IMR-90 (cell line): ENCODE measurements at regions not wholly inside any gene's neighbourhood (a gene's known extent, or its start where the extent isn't known, plus 50 kb on each side); places are given as distances from the start of the nearest gene placed in this dataset.

Experiments used
- ATAC-seq: fragments of 200-7000 bp; cut with Tn5 transposase; 2 replicates; pipeline ENCODE4 v1.9.1; 2020; ENCODE audit warnings: low read depth, mild to moderate bottlenecking, moderate library complexity
- BruUV-seq: library from RNA; stranded (reverse); fragments of 400-500 nt; replicated peaks from 2 replicates; lab custom pipeline; 2021; lab: Mats Ljungman, UMichigan
- CTCF ChIA-PET: fragments of 300-600 bp; formaldehyde crosslinking; extraction: SDS; loops from one replicate; lab custom pipeline; 2021; ENCODE audit warnings: antibody characterized with exemption; lab: Yijun Ruan, JAX
- POLR2A ChIA-PET: fragments of 300-600 bp; sonication (Branson Sonifier 250); formaldehyde crosslinking; loops from one replicate; lab custom pipeline; 2022; ENCODE audit warnings: antibody characterized with exemption; ENCODE audit not compliant: unreplicated experiment; lab: Charles Lee
- DNase-seq: peaks from one replicate; pipeline ENCODE4 v3.0.0; 2013
- H2AFZ ChIP-seq: replicated peaks from 2 replicates; pipeline ENCODE3; 2013; ENCODE audit warnings: low read length, mild to moderate bottlenecking; ENCODE audit not compliant: poor library complexity
- H2AK5ac ChIP-seq: 2 replicates; pipeline ENCODE4 v1.6.1; 2013; ENCODE audit warnings: low read depth, low read length, inconsistent platforms
- H2AK9ac ChIP-seq: replicated peaks from 2 replicates; pipeline ENCODE3; 2013; ENCODE audit warnings: mild to moderate bottlenecking, low read depth, low read length, moderate library complexity; ENCODE audit not compliant: poor library complexity
- H2BK120ac ChIP-seq: 2 replicates; pipeline ENCODE4 v1.6.1; 2013; ENCODE audit warnings: low read depth, low read length, inconsistent platforms
- H2BK15ac ChIP-seq: 3 replicates; pipeline ENCODE4 v1.6.1; 2013; ENCODE audit warnings: low read depth, low read length, inconsistent platforms
- H2BK20ac ChIP-seq: 2 replicates; pipeline ENCODE4 v1.6.1; 2013; ENCODE audit warnings: low read depth, mild to moderate bottlenecking, inconsistent platforms, low read length, moderate library complexity
- H2BK5ac ChIP-seq: 2 replicates; pipeline ENCODE4 v1.6.1; 2013; ENCODE audit warnings: mild to moderate bottlenecking, low read depth, low read length, inconsistent platforms; ENCODE audit not compliant: poor library complexity, severe bottlenecking
- H3K14ac ChIP-seq: replicated peaks from 2 replicates; pipeline ENCODE4 v1.6.1; 2013; ENCODE audit warnings: low read depth, low read length, inconsistent platforms
- H3K18ac ChIP-seq: 2 replicates; pipeline ENCODE4 v1.6.1; 2013; ENCODE audit warnings: low read depth, low read length, control low read depth
- H3K23ac ChIP-seq: 2 replicates; pipeline ENCODE4 v1.6.1; 2013; ENCODE audit warnings: low read depth, low read length, inconsistent platforms
- H3K27ac ChIP-seq: 2 replicates; pipeline ENCODE4 v1.5.1; 2013; ENCODE audit warnings: mild to moderate bottlenecking, control low read depth, low read length; ENCODE audit not compliant: insufficient read depth
- H3K27me3 ChIP-seq: 2 replicates; pipeline ENCODE4 v1.6.1; 2013; ENCODE audit warnings: low read length; ENCODE audit not compliant: control insufficient read depth, insufficient read depth
- H3K36me3 ChIP-seq: 2 replicates; pipeline ENCODE4 v1.6.1; 2013; ENCODE audit warnings: low read length, mixed read lengths; ENCODE audit not compliant: control insufficient read depth, insufficient read depth
- H3K4ac ChIP-seq: 2 replicates; pipeline ENCODE4 v1.6.1; 2013; ENCODE audit warnings: low read depth, low read length, inconsistent platforms
- H3K4me1 ChIP-seq: 2 replicates; pipeline ENCODE4 v1.6.1; 2013; ENCODE audit warnings: low read length, mixed read lengths; ENCODE audit not compliant: control insufficient read depth, insufficient read depth
- H3K4me2 ChIP-seq: 2 replicates; pipeline ENCODE4 v1.6.1; 2013; ENCODE audit warnings: low read depth, mild to moderate bottlenecking, control low read depth, low read length, moderate library complexity
- H3K4me3 ChIP-seq: 2 replicates; pipeline ENCODE4 v1.5.1; 2013; ENCODE audit warnings: low read depth, mild to moderate bottlenecking, control low read depth, low read length, moderate library complexity; ENCODE audit not compliant: insufficient read depth
- H3K56ac ChIP-seq: 2 replicates; pipeline ENCODE4 v1.6.1; 2013; ENCODE audit warnings: low read length, inconsistent platforms; ENCODE audit not compliant: insufficient read depth; ENCODE audit errors: extremely low read depth
- H3K79me1 ChIP-seq, 2 experiments: 2 replicates each; pipeline ENCODE4 v1.6.1; 2013; ENCODE audit warnings: low read length in 2 of 2, inconsistent platforms in 1 of 2, low read depth in 1 of 2
- H3K9ac ChIP-seq: 2 replicates; pipeline ENCODE4 v1.6.1; 2013; ENCODE audit warnings: low read depth, low read length, control low read depth
- H3K9me1 ChIP-seq: 2 replicates; pipeline ENCODE4 v1.6.1; 2013; ENCODE audit warnings: low read length, inconsistent platforms; ENCODE audit not compliant: insufficient read depth
- H3K9me3 ChIP-seq: 2 replicates; pipeline ENCODE4 v1.6.1; 2013; ENCODE audit warnings: low read length; ENCODE audit not compliant: control insufficient read depth, insufficient read depth
- H4K20me1 ChIP-seq: 2 replicates; pipeline ENCODE4 v1.6.1; 2013; ENCODE audit warnings: low read length, inconsistent platforms; ENCODE audit not compliant: insufficient read depth
- H4K5ac ChIP-seq: 2 replicates; pipeline ENCODE4 v1.6.1; 2013; ENCODE audit warnings: mild to moderate bottlenecking, low read depth, low read length, control low read depth
- H4K8ac ChIP-seq, 2 experiments: 2 replicates each; pipeline ENCODE4 v1.6.1; 2013; ENCODE audit warnings: low read depth in 2 of 2, low read length in 2 of 2, control low read depth in 1 of 2, inconsistent platforms in 1 of 2
- H4K91ac ChIP-seq: 2 replicates; pipeline ENCODE4 v1.6.1; 2013; ENCODE audit warnings: low read depth, low read length, inconsistent platforms; ENCODE audit not compliant: insufficient read depth
- CHD1 ChIP-seq: IDR thresholded peaks from 2 replicates; pipeline ENCODE4 v1.6.1; 2012; ENCODE audit warnings: low read depth, low read length, improper control_type of control experiment
- ELK1 ChIP-seq: fragments of 150-350 bp; IDR thresholded peaks from 2 replicates; pipeline ENCODE4 v1.6.1; 2016; ENCODE audit warnings: low read depth, mild to moderate bottlenecking, low read length, moderate library complexity, borderline replicate concordance
- POLR2A ChIP-seq: IDR thresholded peaks from 2 replicates; pipeline ENCODE4 v1.6.1; 2012; ENCODE audit warnings: mild to moderate bottlenecking, low read depth, low read length
- RAD21 ChIP-seq: IDR thresholded peaks from 2 replicates; pipeline ENCODE4 v1.6.1; 2012; ENCODE audit warnings: low read length, improper control_type of control experiment
- USF2 ChIP-seq: fragments of 150-350 bp; IDR thresholded peaks from 2 replicates; pipeline ENCODE4 v1.6.1; 2017; ENCODE audit warnings: mild to moderate bottlenecking, antibody characterized with exemption, low read length, low read depth
- WGBS, 2 experiments: methylation state at CpG; one replicate each; pipeline versions ENCODE4 v1.1.5 to v1.1.7; 2013; ENCODE audit warnings: missing lambda C conversion rate in 2 of 2; ENCODE audit not compliant: insufficient read length in 1 of 2; ENCODE audit errors: extremely low coverage in 2 of 2; 5-methylcytosine and 5-hydroxymethylcytosine counted together
- dilution Hi-C: fragments of 300-500 bp; cut with HindIII; formaldehyde crosslinking; loops from one replicate; pipeline ENCODE4 v1.14.3; 2018; ENCODE audit warnings: low sequenced_read_pairs; ENCODE audit not compliant: unreplicated experiment
- in situ Hi-C: fragments of 300-500 bp; cut with MboI; formaldehyde crosslinking; loops from 3 replicates; pipeline ENCODE4 v1.14.3; 2019; ENCODE audit warnings: low sequenced_read_pairs, inconsistent platforms, mixed read lengths
- intact Hi-C: fragments of 100-400 bp; cut with micrococcal nuclease; formaldehyde crosslinking; loops from 2 replicates; pipeline ENCODE4 v1.10.0; 2022

- DNase-seq: no peak
- no peak overlapping the region for H4K5ac ChIP-seq
- no TSS peak for BruUV-seq
- WGBS, 2 experiments: 100% methylated on average over 1 of the region's 2 CpGs; no CpG with 5 or more reads in 1 of the 2 experiments
- H3K4me2 ChIP-seq: no peak overlapping the region
- no peak overlapping the region for H3K4me3 ChIP-seq
- ChIA-PET CTCF (no interaction called here), POLR2A (no interaction called here)
- no peak overlapping the region for H3K27ac ChIP-seq
- in situ Hi-C loops (no loop called here), intact Hi-C loops (no loop called here), dilution Hi-C loops (no loop called here)
- no peak overlapping the region for H2BK5ac ChIP-seq
- H3K79me1 ChIP-seq: no peaks in the 10 kb centered on the region
- no peak overlapping the region for H2AFZ ChIP-seq
- no peak overlapping the region for H2BK20ac ChIP-seq
- H3K4ac ChIP-seq: no peak overlapping the region
- no peak overlapping the region for H3K18ac ChIP-seq
- no peaks in the 10 kb centered on the region for H3K9me3 ChIP-seq
- no peak overlapping the region for H2AK5ac ChIP-seq
- H2BK120ac ChIP-seq: no peak overlapping the region
- H3K23ac ChIP-seq: no peak overlapping the region
- H4K20me1 ChIP-seq: no peaks in the 10 kb centered on the region
- H4K91ac ChIP-seq: no peak overlapping the region
- H3K9ac ChIP-seq: no peak overlapping the region
- no peak overlapping the region for H2BK15ac ChIP-seq
- H2AK9ac ChIP-seq: no peak overlapping the region
- peaks cover 2% of the 10 kb centered on the region; the same call in 1 of the 2 replicates for H3K27me3 ChIP-seq
- no peak for ATAC-seq
- no peak overlapping the region for H3K56ac ChIP-seq
- peaks cover 5% of the 10 kb centered on the region; the same call in 1 of the 2 replicates for H3K4me1 ChIP-seq
- no peaks in the 10 kb centered on the region for H3K9me1 ChIP-seq
- TF ChIP-seq RAD21: no peak
- TF ChIP-seq CHD1: no peak
- TF ChIP-seq USF2: no peak
- TF ChIP-seq POLR2A: no peak
- TF ChIP-seq ELK1: no peak
- no peaks in the 10 kb centered on the region for H3K36me3 ChIP-seq
- no peak overlapping the region for H3K14ac ChIP-seq
- no peak overlapping the region for H4K8ac ChIP-seq
Measured at GRCh38 chr11:121769191-121769590, 316.4 kb upstream of the SORL1-AS1 start.
